Liver (tissue), 3 donors: ENCODE measurements at regions not wholly inside any gene's neighbourhood (a gene's known extent, or its start where the extent isn't known, plus 50 kb on each side); places are given as distances from the start of the nearest gene placed in this dataset.
A peak's percentile ranks its signal among the peaks of the same experiment; 100 is the strongest.

Source experiments
- CTCF ChIP-seq: fragments of 150-350 bp; IDR thresholded peaks from 2 replicates; pipeline ENCODE4 v1.5.1; 2017; ENCODE audit warnings: improper control_type of control experiment, low read depth, low read length; ENCODE audit not compliant: missing input control
- EGR1 ChIP-seq, 2 donors: IDR thresholded peaks; 2 replicates each; pipeline ENCODE4 v1.6.1; 2016 to 2018; ENCODE audit warnings: antibody characterized with exemption in 2 of 2, low read depth in 2 of 2
- GABPA ChIP-seq, 2 donors: IDR thresholded peaks in 1 of 2; conservative IDR thresholded peaks in 1 of 2; 2 replicates each; pipeline ENCODE4 v1.6.1; 2016; ENCODE audit warnings: antibody characterized with exemption in 2 of 2, mild to moderate bottlenecking in 1 of 2, moderate library complexity in 1 of 2
- MAX ChIP-seq: IDR thresholded peaks from 2 replicates; pipeline ENCODE4 v1.6.1; 2016; ENCODE audit warnings: antibody characterized with exemption
- TAF1 ChIP-seq: conservative IDR thresholded peaks from 2 replicates; pipeline ENCODE4 v1.6.1; 2016; ENCODE audit warnings: antibody characterized with exemption, mild to moderate bottlenecking
- YY1 ChIP-seq: IDR thresholded peaks from 2 replicates; pipeline ENCODE4 v1.6.1; 2016; ENCODE audit warnings: antibody characterized with exemption, mild to moderate bottlenecking
- TF ChIP-seq, protein P1 (sequence below): IDR thresholded peaks from 2 replicates; pipeline ENCODE4 v1.6.1; 2016; ENCODE audit warnings: antibody characterized with exemption, mild to moderate bottlenecking
- donor health status: healthy.
- donor health status: healthy.

- TF ChIP-seq CTCF (no peak), YY1 (peak; percentile 40), MAX (no peak), EGR1 (IDR thresholded peaks at IDR 0.05; ENCODE audit: low read depth in 2 of 2) (no peak), TAF1 (no peak), GABPA (IDR thresholded peaks at IDR 0.05 in 1 of 2, conservative IDR thresholded peaks at IDR 0.05 in 1 of 2) (no peak)
- TF ChIP-seq, protein P1, sequence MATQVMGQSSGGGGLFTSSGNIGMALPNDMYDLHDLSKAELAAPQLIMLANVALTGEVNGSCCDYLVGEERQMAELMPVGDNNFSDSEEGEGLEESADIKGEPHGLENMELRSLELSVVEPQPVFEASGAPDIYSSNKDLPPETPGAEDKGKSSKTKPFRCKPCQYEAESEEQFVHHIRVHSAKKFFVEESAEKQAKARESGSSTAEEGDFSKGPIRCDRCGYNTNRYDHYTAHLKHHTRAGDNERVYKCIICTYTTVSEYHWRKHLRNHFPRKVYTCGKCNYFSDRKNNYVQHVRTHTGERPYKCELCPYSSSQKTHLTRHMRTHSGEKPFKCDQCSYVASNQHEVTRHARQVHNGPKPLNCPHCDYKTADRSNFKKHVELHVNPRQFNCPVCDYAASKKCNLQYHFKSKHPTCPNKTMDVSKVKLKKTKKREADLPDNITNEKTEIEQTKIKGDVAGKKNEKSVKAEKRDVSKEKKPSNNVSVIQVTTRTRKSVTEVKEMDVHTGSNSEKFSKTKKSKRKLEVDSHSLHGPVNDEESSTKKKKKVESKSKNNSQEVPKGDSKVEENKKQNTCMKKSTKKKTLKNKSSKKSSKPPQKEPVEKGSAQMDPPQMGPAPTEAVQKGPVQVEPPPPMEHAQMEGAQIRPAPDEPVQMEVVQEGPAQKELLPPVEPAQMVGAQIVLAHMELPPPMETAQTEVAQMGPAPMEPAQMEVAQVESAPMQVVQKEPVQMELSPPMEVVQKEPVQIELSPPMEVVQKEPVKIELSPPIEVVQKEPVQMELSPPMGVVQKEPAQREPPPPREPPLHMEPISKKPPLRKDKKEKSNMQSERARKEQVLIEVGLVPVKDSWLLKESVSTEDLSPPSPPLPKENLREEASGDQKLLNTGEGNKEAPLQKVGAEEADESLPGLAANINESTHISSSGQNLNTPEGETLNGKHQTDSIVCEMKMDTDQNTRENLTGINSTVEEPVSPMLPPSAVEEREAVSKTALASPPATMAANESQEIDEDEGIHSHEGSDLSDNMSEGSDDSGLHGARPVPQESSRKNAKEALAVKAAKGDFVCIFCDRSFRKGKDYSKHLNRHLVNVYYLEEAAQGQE = no peak
Measured at GRCh38 chr5:68557162-68557936, 341.8 kb downstream of the PIK3R1 start.
